Osteoblast (primary cell): ENCODE measurements at regions not wholly inside any gene's neighbourhood (a gene's known extent, or its start where the extent isn't known, plus 50 kb on each side); places are given as distances from the start of the nearest gene placed in this dataset.

Source experiments
- DNase-seq: peaks from one replicate; pipeline ENCODE4 v3.0.0; 2011; ENCODE audit warnings: low spot score, mixed read lengths; ENCODE audit not compliant: insufficient read length; ENCODE audit errors: missing footprints
- H2AFZ ChIP-seq: 2 replicates; pipeline ENCODE4 v1.6.0; 2011; ENCODE audit warnings: mild to moderate bottlenecking, low read length
- H3K27ac ChIP-seq: 2 replicates; pipeline ENCODE4 v1.5.1; 2011; ENCODE audit warnings: mild to moderate bottlenecking, low read depth, low read length, moderate library complexity
- H3K27me3 ChIP-seq: 2 replicates; pipeline ENCODE4 v1.6.0; 2012; ENCODE audit warnings: mild to moderate bottlenecking, control low read depth, inconsistent platforms, low read length, moderate library complexity; ENCODE audit not compliant: insufficient read depth
- H3K36me3 ChIP-seq: 2 replicates; pipeline ENCODE4 v1.5.1; 2011; ENCODE audit warnings: mild to moderate bottlenecking, low read length, control low read depth, moderate library complexity; ENCODE audit not compliant: insufficient read depth
- H3K4me1 ChIP-seq: 2 replicates; pipeline ENCODE4 v1.5.1; 2011; ENCODE audit warnings: mild to moderate bottlenecking, low read length, control low read depth, moderate library complexity; ENCODE audit not compliant: insufficient read depth
- H3K4me2 ChIP-seq: 2 replicates; pipeline ENCODE4 v1.6.0; 2011; ENCODE audit warnings: mild to moderate bottlenecking, low read length; ENCODE audit not compliant: insufficient read depth
- H3K4me3 ChIP-seq: fragments of 200-600 bp; sonication (generic); 3 replicates; pipeline ENCODE4 v1.5.1; 2012; ENCODE audit warnings: mild to moderate bottlenecking, low read length, inconsistent platforms; ENCODE audit not compliant: insufficient read depth
- H3K79me2 ChIP-seq: 2 replicates; pipeline ENCODE4 v1.6.0; 2012; ENCODE audit warnings: mild to moderate bottlenecking, low read length, control low read depth, inconsistent platforms; ENCODE audit not compliant: insufficient read depth
- H3K9me3 ChIP-seq: 2 replicates; pipeline ENCODE4 v1.5.1; 2011; ENCODE audit warnings: low read depth, low read length, control low read depth
- H4K20me1 ChIP-seq: 2 replicates; pipeline ENCODE4 v1.6.0; 2012; ENCODE audit warnings: mild to moderate bottlenecking, low read length, control low read depth; ENCODE audit not compliant: insufficient read depth
- CTCF ChIP-seq: IDR thresholded peaks from 2 replicates; pipeline ENCODE4 v1.5.1; 2011; ENCODE audit warnings: mild to moderate bottlenecking, low read depth, low read length, moderate library complexity; ENCODE audit errors: extremely low read depth

GRCh38 chr10:55500931-55501559 lies 700.0 kb upstream of the PCDH15 start:
- H3K27ac ChIP-seq, result no peak overlapping the region
- no peak for DNase-seq
- no peaks in the 10 kb centered on the region for H3K36me3 ChIP-seq
- no peak overlapping the region for H2AFZ ChIP-seq
- H3K4me3 ChIP-seq, result no peak overlapping the region
- no peaks in the 10 kb centered on the region for H3K79me2 ChIP-seq
- no peaks in the 10 kb centered on the region for H3K4me1 ChIP-seq
- H3K9me3 ChIP-seq, result peaks cover 3% of the 10 kb centered on the region
- H3K27me3 ChIP-seq, result no peaks in the 10 kb centered on the region
- no peak overlapping the region for H3K4me2 ChIP-seq
- no peaks in the 10 kb centered on the region for H4K20me1 ChIP-seq
- no peak for TF ChIP-seq CTCF

- no peaks in the 10 kb centered on the region for H3K79me2 ChIP-seq
- H3K4me2 ChIP-seq, result no peak overlapping the region
- no peaks in the 10 kb centered on the region for H3K4me1 ChIP-seq
- no peaks in the 10 kb centered on the region for H3K27me3 ChIP-seq
- H3K36me3 ChIP-seq, result no peaks in the 10 kb centered on the region
- no peak overlapping the region for H3K4me3 ChIP-seq
- no peak overlapping the region for H2AFZ ChIP-seq
- no peak overlapping the region for H3K27ac ChIP-seq
- no peak for DNase-seq
- no peak for TF ChIP-seq CTCF
- H3K9me3 ChIP-seq, result peaks cover 2% of the 10 kb centered on the region
- H4K20me1 ChIP-seq, result no peaks in the 10 kb centered on the region
Observed at GRCh38 chr10:55497893-55498499, 697.0 kb upstream of the PCDH15 start.

- H3K79me2 ChIP-seq, result no peaks in the 10 kb centered on the region
- H3K4me1 ChIP-seq, result no peaks in the 10 kb centered on the region
- no peak overlapping the region for H3K27ac ChIP-seq
- H3K9me3 ChIP-seq, result peaks cover 2% of the 10 kb centered on the region
- no peak for DNase-seq
- H3K4me2 ChIP-seq, result no peak overlapping the region
- H4K20me1 ChIP-seq, result no peaks in the 10 kb centered on the region
- no peaks in the 10 kb centered on the region for H3K27me3 ChIP-seq
- H3K36me3 ChIP-seq, result no peaks in the 10 kb centered on the region
- no peak overlapping the region for H2AFZ ChIP-seq
- no peak overlapping the region for H3K4me3 ChIP-seq
- TF ChIP-seq CTCF, result no peak
Observed at GRCh38 chr10:55495555-55495954, 694.5 kb upstream of the PCDH15 start.

- H4K20me1 ChIP-seq, result no peaks in the 10 kb centered on the region
- no peak for TF ChIP-seq CTCF
- H3K4me1 ChIP-seq, result no peaks in the 10 kb centered on the region
- H3K27me3 ChIP-seq, result no peaks in the 10 kb centered on the region
- DNase-seq, result no peak
- no peak overlapping the region for H3K27ac ChIP-seq
- H3K79me2 ChIP-seq, result no peaks in the 10 kb centered on the region
- H3K9me3 ChIP-seq, result peaks cover 2% of the 10 kb centered on the region
- no peaks in the 10 kb centered on the region for H3K36me3 ChIP-seq
- no peak overlapping the region for H3K4me3 ChIP-seq
- no peak overlapping the region for H2AFZ ChIP-seq
- no peak overlapping the region for H3K4me2 ChIP-seq
Observed at GRCh38 chr10:55491712-55492111, 690.7 kb upstream of the PCDH15 start.
